ENCODE measurements at regions not wholly inside any gene's neighbourhood (a gene's known extent, or its start where the extent isn't known, plus 50 kb on each side); places are given as distances from the start of the nearest gene placed in this dataset.

- TF ChIP-seq CTCF (IDR thresholded peaks at IDR 0.05; ENCODE audit: low read depth, low read length) (no peak), POLR2A (IDR thresholded peaks at IDR 0.05; ENCODE audit: extremely low read depth, insufficient read length) (no peak), MAX (IDR thresholded peaks at IDR 0.05; ENCODE audit: low read depth, low read length) (no peak)
These were observed 149.8 kb downstream of the DLEU7 start for GRCh38 chr13:50693727-50694126.
